Lung (tissue), 11 donors: ENCODE measurements at regions not wholly inside any gene's neighbourhood (a gene's known extent, or its start where the extent isn't known, plus 50 kb on each side); places are given as distances from the start of the nearest gene placed in this dataset.

ENCODE experiments used
- ATAC-seq: fragments of 200-7000 bp; cut with Tn5 transposase; one replicate; pipeline ENCODE4 v1.9.1; 2020; ENCODE audit warnings: moderate number of reproducible peaks; ENCODE audit not compliant: insufficient read depth, low FRiP score
- DNase-seq, 3 donors: peaks; one replicate each; pipeline ENCODE4 v3.0.0-alpha.2; 2013 to 2017
- H3K27ac ChIP-seq, 2 donors: one replicate each; pipeline ENCODE4 v1.5.1; 2013; ENCODE audit warnings: mild to moderate bottlenecking in 2 of 2, moderate library complexity in 2 of 2, control low read depth in 1 of 2, inconsistent platforms in 1 of 2, low read depth in 1 of 2, low read length in 1 of 2
- H3K27me3 ChIP-seq, 3 donors: one replicate each; pipeline ENCODE4 v1.5.1; 2013; ENCODE audit warnings: low read length in 2 of 3; ENCODE audit not compliant: control insufficient read depth in 3 of 3, insufficient read depth in 3 of 3
- H3K36me3 ChIP-seq, 4 donors: one replicate each; pipeline ENCODE4 v1.5.1; 2013; ENCODE audit warnings: low read length in 4 of 4, mild to moderate bottlenecking in 1 of 4, moderate library complexity in 1 of 4; ENCODE audit not compliant: control insufficient read depth in 4 of 4, insufficient read depth in 4 of 4
- H3K4me1 ChIP-seq, 5 donors: one replicate each; pipeline ENCODE4 v1.5.1; 2013; ENCODE audit warnings: low read length in 5 of 5, mild to moderate bottlenecking in 2 of 5, moderate library complexity in 1 of 5; ENCODE audit not compliant: control insufficient read depth in 5 of 5, insufficient read depth in 5 of 5
- H3K4me3 ChIP-seq: one replicate; pipeline ENCODE4 v1.5.1; 2013; ENCODE audit warnings: mild to moderate bottlenecking, control low read depth, moderate library complexity
- H3K9ac ChIP-seq, 2 donors: one replicate each; pipeline ENCODE4 v1.5.1; 2013; ENCODE audit warnings: low read length in 2 of 2, control low read depth in 1 of 2; ENCODE audit not compliant: insufficient read depth in 1 of 2
- H3K9me3 ChIP-seq, 4 donors: one replicate each; pipeline ENCODE4 v1.5.1; 2013; ENCODE audit warnings: low read length in 3 of 4, mild to moderate bottlenecking in 1 of 4, moderate library complexity in 1 of 4; ENCODE audit not compliant: control insufficient read depth in 4 of 4, insufficient read depth in 3 of 4
- WGBS, 2 donors: extraction: QIAGEN DNeasy Blood & Tissue Kit; methylation state at CpG; one replicate each; pipeline ENCODE4 v1.1.7; 2013; 5-methylcytosine and 5-hydroxymethylcytosine counted together
- TF ChIP-seq, protein P1 (sequence below): IDR thresholded peaks from 2 replicates; pipeline ENCODE4 v1.5.1; 2012; ENCODE audit warnings: mild to moderate bottlenecking; ENCODE audit errors: control extremely low read depth, extremely low read depth
- donor health status: control.
- donor health status: control.
- donor health status: Bipolar disorder and iron deficiency.
- donor health status: healthy.
- donor health status: DM: yes; HTN: yes; CAD: no.

DNA sequence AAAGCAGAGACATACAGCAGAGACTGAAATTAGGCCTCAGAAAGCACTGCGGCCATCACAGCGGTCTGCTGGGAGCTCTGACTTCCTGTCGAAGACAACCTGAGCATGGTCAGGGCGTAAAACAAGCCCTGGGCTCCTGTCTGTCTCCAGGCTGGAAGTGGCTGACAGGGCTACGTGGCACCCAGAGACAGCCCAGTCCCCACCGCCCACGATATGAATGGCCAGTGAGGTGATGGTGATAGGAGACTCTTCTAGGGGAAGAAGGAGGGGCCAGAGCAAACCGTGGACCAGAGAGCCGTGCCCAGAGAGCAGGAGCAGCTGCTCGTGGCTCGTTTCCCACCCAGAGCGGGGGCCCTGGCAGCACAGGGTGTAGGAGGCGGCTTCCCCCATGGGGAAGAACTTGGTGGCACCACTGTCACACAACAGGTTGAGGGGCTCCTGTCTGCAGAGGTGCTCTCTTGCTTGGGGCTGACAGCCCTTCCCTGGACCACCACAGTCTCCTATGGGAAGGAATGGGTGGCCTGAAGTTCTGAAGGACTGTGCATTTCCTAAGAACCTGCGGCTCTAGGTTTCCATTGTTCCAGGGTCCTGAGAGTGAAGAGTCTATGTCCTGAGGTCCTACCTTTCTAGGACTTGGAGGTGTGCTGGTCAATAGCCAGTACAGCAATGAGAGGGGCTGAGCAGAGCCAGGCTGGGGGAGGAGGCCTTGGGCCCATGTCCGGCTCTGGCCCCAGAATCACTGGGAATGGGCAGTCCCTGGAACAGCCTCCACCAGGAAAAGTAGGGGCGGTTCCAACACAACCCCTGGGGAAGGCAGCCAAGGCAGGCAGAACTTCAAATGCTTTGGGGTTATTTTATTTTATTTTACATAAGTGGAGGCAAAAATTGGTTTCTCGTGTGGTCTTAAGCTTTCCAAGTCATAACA, 56.4 kb downstream of the BARX1 start:
- DNase-seq (no peak), ATAC-seq (no peak)
- H3K4me1 ChIP-seq: peaks cover 0 to 5% (median 0%) of the 10 kb centered on the region in 5 donors
- no peak overlapping the region for H3K4me3 ChIP-seq
- H3K27ac ChIP-seq: no peak overlapping the region
- TF ChIP-seq, protein P1, sequence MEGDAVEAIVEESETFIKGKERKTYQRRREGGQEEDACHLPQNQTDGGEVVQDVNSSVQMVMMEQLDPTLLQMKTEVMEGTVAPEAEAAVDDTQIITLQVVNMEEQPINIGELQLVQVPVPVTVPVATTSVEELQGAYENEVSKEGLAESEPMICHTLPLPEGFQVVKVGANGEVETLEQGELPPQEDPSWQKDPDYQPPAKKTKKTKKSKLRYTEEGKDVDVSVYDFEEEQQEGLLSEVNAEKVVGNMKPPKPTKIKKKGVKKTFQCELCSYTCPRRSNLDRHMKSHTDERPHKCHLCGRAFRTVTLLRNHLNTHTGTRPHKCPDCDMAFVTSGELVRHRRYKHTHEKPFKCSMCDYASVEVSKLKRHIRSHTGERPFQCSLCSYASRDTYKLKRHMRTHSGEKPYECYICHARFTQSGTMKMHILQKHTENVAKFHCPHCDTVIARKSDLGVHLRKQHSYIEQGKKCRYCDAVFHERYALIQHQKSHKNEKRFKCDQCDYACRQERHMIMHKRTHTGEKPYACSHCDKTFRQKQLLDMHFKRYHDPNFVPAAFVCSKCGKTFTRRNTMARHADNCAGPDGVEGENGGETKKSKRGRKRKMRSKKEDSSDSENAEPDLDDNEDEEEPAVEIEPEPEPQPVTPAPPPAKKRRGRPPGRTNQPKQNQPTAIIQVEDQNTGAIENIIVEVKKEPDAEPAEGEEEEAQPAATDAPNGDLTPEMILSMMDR: no peak
- peaks cover 0 to 3% (median 0%) of the 10 kb centered on the region in 4 donors for H3K9me3 ChIP-seq
- WGBS, 2 donors: 80 to 85% methylated on average over 17 of the region's 17 CpGs
- no peaks in the 10 kb centered on the region for H3K27me3 ChIP-seq
- H3K9ac ChIP-seq: no peak overlapping the region
- H3K36me3 ChIP-seq: no peaks in the 10 kb centered on the region

DNA sequence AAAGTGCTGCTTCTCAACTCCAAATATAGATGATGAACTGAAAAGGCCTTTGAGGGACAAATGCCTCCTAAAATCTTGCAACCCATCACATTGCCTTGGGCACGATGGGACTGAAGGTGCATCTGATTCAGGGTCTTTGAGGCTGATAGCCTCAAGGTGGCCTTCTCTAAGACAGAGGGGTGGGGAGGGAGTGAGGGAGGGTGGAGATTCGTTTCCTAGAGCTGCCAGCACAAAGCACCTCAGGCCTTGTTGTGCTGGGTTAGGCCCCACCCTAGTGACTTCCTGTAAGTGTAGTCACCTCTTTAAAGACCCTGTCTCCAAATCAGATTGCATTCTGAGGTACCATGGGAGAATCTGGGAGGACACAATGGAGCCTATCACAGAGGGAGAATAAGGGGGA, 57.1 kb downstream of the BARX1 start:
- WGBS, 2 donors: 56 to 74% methylated on average over 2 of the region's 2 CpGs
- Histone ChIP-seq H3K27ac (no peak overlapping the region), H3K36me3 (no peaks in the 10 kb centered on the region), H3K27me3 (no peaks in the 10 kb centered on the region), H3K9me3 (peaks cover 0 to 6% (median 0%) of the 10 kb centered on the region in 4 donors), H3K9ac (no peak overlapping the region), H3K4me1 (peaks cover 0 to 7% (median 0%) of the 10 kb centered on the region in 5 donors), H3K4me3 (no peak overlapping the region)
- DNase-seq: no peak
- TF ChIP-seq, protein P1: no peak
- no peak for ATAC-seq

DNA sequence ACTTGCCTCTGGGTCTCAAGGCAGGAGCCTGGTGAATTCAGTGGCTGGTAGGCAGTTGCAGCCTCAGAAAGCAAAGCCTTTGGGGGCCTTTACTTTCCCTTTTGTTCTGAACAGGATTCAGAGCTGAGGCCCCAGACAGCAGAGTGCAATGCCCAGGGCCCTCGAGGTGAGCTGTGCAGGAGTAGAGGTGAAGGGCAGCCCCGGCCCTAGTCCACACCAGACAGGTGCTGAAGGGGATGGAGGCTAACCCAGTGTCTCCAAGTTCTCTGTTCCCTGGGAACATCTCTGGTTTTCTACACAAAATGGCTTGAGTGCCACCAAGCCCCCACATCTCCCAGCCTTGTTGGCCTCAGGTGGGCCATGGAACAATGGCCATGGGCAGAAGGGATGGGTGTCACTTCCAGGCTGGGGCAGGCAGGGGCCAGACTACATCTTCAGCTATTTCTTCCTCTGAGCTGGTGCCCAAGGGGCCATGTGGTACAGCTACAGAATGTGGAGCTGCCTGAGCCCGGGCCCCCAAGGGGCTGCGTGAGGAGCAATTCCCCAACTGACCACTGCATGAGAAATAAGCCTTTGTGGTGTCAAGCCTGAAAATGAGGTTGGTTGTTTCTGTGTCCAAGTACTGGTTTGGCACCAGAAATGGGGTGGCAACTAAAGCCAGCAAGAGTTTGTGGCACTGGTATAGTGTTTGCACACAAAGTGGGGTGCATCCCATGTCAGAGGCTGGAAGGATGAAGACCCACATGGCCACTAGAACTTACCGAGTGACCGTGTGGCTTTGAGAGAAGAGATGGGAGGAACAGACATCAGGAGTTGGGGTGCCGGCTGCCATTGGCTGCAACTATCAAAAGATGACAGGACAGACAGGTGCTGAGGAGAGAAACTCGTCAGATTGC, 57.8 kb downstream of the BARX1 start:
- Histone ChIP-seq H3K9me3 (peaks cover 0 to 8% (median 0%) of the 10 kb centered on the region in 4 donors), H3K36me3 (no peaks in the 10 kb centered on the region), H3K4me3 (no peak overlapping the region), H3K27me3 (no peaks in the 10 kb centered on the region), H3K9ac (no peak overlapping the region), H3K4me1 (peaks cover 0 to 7% (median 0%) of the 10 kb centered on the region in 5 donors), H3K27ac (no peak overlapping the region)
- DNase-seq (no peak), ATAC-seq (no peak)
- TF ChIP-seq, protein P1: no peak
- 90 to 93% methylated on average over 8 of the region's 8 CpGs for WGBS, 2 donors
